Panc1 (cell line): ENCODE measurements at regions not wholly inside any gene's neighbourhood (a gene's known extent, or its start where the extent isn't known, plus 50 kb on each side); places are given as distances from the start of the nearest gene placed in this dataset.

Source experiments
- ATAC-seq: fragments of 200-7000 bp; cut with Tn5 transposase; 2 replicates; pipeline ENCODE4 v1.9.1; 2020; ENCODE audit warnings: mild to moderate bottlenecking, moderate library complexity
- BruUV-seq: library from RNA; stranded (reverse); fragments of 400-500 nt; replicated peaks from 2 replicates; lab custom pipeline; 2021; lab: Mats Ljungman, UMichigan
- CTCF ChIA-PET: fragments of 300-600 bp; sonication (Branson Sonifier 250); formaldehyde crosslinking; loops from one replicate; lab custom pipeline; 2022; ENCODE audit warnings: antibody characterized with exemption; lab: Charles Lee
- POLR2A ChIA-PET: fragments of 300-600 bp; sonication (Branson Sonifier 250); formaldehyde crosslinking; loops from one replicate; lab custom pipeline; 2022; ENCODE audit warnings: antibody characterized with exemption; lab: Charles Lee
- DNase-seq: peaks from one replicate; pipeline ENCODE4 v3.0.0-alpha.2; 2010; ENCODE audit warnings: low read depth, low spot score
- H3K27ac ChIP-seq: 2 replicates; pipeline ENCODE4 v1.5.1; 2011; ENCODE audit warnings: mild to moderate bottlenecking, low read length, inconsistent platforms
- H3K27me3 ChIP-seq: fragments of 200-500 bp; sonication (Bioruptor generic); 2 replicates; pipeline ENCODE4 v1.6.0; 2014; ENCODE audit warnings: low read length, inconsistent platforms; ENCODE audit not compliant: control insufficient read depth, insufficient read depth
- H3K36me3 ChIP-seq: fragments of 200-500 bp; sonication (Bioruptor generic); 2 replicates; pipeline ENCODE4 v1.5.1; 2014; ENCODE audit warnings: inconsistent platforms, mild to moderate bottlenecking, low read length, moderate library complexity; ENCODE audit not compliant: control insufficient read depth, insufficient read depth
- H3K4me1 ChIP-seq: 2 replicates; pipeline ENCODE4 v1.5.1; 2011; ENCODE audit warnings: inconsistent platforms, mild to moderate bottlenecking, low read length, moderate library complexity; ENCODE audit not compliant: control insufficient read depth, insufficient read depth
- H3K4me3 ChIP-seq, 2 experiments: 2 replicates each; pipeline ENCODE4 v1.5.1; 2011 to 2012; ENCODE audit warnings: low read depth in 2 of 2, low read length in 2 of 2, mild to moderate bottlenecking in 2 of 2, inconsistent platforms in 1 of 2, moderate library complexity in 1 of 2
- H3K9me3 ChIP-seq: fragments of 200-500 bp; sonication (Bioruptor generic); 2 replicates; pipeline ENCODE4 v1.5.1; 2014; ENCODE audit warnings: low read depth, mild to moderate bottlenecking, inconsistent platforms, low read length, moderate library complexity; ENCODE audit not compliant: control insufficient read depth, insufficient read depth
- POLR2AphosphoS5 ChIP-seq: IDR thresholded peaks from 2 replicates; pipeline ENCODE4 v1.6.1; 2012; ENCODE audit warnings: mild to moderate bottlenecking, low read depth, low read length, moderate library complexity
- SIN3A ChIP-seq: IDR thresholded peaks from 2 replicates; pipeline ENCODE4 v1.6.1; 2012; ENCODE audit warnings: low read depth, mild to moderate bottlenecking, low read length, moderate library complexity, borderline replicate concordance; ENCODE audit not compliant: insufficient read depth
- TCF7L2 ChIP-seq: IDR thresholded peaks from 2 replicates; pipeline ENCODE4 v1.6.1; 2011; ENCODE audit warnings: mild to moderate bottlenecking, low read depth, low read length, inconsistent platforms
- in situ Hi-C: cut with HindIII; loops from 2 replicates; pipeline ENCODE4 v1.10.0; 2016; ENCODE audit warnings: low sequenced_read_pairs, low pct_unique_long_range_greater_than_20kb
- intact Hi-C: fragments of 100-400 bp; cut with micrococcal nuclease; formaldehyde crosslinking; loops from one replicate; pipeline ENCODE4 v1.10.0; 2022; ENCODE audit not compliant: unreplicated experiment
- TF ChIP-seq, protein P1 (sequence below): fragments of 450-650 bp; IDR thresholded peaks from 2 replicates; pipeline ENCODE4 v1.5.1; 2017; ENCODE audit warnings: mild to moderate bottlenecking
- TF ChIP-seq, protein P2 (sequence below), 2 experiments: IDR thresholded peaks; 2 replicates each; pipeline ENCODE4 v1.6.1; 2011 to 2012; ENCODE audit warnings: low read depth in 2 of 2, control low read depth in 1 of 2, low read length in 1 of 2, mild to moderate bottlenecking in 1 of 2, moderate library complexity in 1 of 2; ENCODE audit not compliant: insufficient read depth in 1 of 2

- no peaks in the 10 kb centered on the region for H3K27me3 ChIP-seq
- no peak for DNase-seq
- no peaks in the 10 kb centered on the region for H3K9me3 ChIP-seq
- intact Hi-C loops: no loop called here
- in situ Hi-C loops: no loop called here
- no TSS peak for BruUV-seq
- ChIA-PET POLR2A (no interaction called here), CTCF (no interaction called here)
- no peak overlapping the region for H3K4me3 ChIP-seq
- TF ChIP-seq TCF7L2 (no peak), SIN3A (no peak), POLR2AphosphoS5 (no peak)
- TF ChIP-seq, protein P1, sequence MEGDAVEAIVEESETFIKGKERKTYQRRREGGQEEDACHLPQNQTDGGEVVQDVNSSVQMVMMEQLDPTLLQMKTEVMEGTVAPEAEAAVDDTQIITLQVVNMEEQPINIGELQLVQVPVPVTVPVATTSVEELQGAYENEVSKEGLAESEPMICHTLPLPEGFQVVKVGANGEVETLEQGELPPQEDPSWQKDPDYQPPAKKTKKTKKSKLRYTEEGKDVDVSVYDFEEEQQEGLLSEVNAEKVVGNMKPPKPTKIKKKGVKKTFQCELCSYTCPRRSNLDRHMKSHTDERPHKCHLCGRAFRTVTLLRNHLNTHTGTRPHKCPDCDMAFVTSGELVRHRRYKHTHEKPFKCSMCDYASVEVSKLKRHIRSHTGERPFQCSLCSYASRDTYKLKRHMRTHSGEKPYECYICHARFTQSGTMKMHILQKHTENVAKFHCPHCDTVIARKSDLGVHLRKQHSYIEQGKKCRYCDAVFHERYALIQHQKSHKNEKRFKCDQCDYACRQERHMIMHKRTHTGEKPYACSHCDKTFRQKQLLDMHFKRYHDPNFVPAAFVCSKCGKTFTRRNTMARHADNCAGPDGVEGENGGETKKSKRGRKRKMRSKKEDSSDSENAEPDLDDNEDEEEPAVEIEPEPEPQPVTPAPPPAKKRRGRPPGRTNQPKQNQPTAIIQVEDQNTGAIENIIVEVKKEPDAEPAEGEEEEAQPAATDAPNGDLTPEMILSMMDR: no peak
- TF ChIP-seq, protein P2, sequence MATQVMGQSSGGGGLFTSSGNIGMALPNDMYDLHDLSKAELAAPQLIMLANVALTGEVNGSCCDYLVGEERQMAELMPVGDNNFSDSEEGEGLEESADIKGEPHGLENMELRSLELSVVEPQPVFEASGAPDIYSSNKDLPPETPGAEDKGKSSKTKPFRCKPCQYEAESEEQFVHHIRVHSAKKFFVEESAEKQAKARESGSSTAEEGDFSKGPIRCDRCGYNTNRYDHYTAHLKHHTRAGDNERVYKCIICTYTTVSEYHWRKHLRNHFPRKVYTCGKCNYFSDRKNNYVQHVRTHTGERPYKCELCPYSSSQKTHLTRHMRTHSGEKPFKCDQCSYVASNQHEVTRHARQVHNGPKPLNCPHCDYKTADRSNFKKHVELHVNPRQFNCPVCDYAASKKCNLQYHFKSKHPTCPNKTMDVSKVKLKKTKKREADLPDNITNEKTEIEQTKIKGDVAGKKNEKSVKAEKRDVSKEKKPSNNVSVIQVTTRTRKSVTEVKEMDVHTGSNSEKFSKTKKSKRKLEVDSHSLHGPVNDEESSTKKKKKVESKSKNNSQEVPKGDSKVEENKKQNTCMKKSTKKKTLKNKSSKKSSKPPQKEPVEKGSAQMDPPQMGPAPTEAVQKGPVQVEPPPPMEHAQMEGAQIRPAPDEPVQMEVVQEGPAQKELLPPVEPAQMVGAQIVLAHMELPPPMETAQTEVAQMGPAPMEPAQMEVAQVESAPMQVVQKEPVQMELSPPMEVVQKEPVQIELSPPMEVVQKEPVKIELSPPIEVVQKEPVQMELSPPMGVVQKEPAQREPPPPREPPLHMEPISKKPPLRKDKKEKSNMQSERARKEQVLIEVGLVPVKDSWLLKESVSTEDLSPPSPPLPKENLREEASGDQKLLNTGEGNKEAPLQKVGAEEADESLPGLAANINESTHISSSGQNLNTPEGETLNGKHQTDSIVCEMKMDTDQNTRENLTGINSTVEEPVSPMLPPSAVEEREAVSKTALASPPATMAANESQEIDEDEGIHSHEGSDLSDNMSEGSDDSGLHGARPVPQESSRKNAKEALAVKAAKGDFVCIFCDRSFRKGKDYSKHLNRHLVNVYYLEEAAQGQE (IDR thresholded peaks at IDR 0.05; ENCODE audit: insufficient read depth in 1 of 2, low read depth in 2 of 2, low read length in 1 of 2): no peak
- no peak overlapping the region for H3K27ac ChIP-seq
- peaks cover 11% of the 10 kb centered on the region for H3K4me1 ChIP-seq
- no peaks in the 10 kb centered on the region for H3K36me3 ChIP-seq
- ATAC-seq: no peak
These were observed 55.2 kb upstream of the MEDAG start for GRCh38 chr13:30850867-30851211.

DNA sequence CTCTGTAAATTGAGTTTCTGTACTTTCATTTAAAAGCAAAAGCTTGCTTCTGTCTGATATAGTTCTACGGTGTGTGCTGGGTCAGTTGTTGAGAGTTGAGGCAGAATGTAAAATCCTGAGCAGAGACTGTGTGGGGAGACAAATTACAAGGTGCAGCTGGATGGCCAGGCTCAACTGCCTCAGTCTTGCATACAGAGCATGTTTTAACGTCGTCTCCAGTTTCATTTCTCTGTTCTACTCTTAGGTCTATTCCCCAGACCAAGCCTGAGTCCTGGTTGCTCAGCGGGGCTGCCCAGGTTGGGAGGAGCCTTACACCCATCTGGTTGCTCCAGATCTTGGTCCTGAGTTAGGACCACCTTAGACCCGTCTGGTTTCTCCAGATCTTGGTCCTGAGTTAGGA, 54.4 kb upstream of the MEDAG start:
- CTCF ChIA-PET: no interaction called here
- TF ChIP-seq POLR2AphosphoS5: no peak
- TF ChIP-seq, protein P1: no peak
- TF ChIP-seq SIN3A: no peak
- no peak for TF ChIP-seq TCF7L2
- TF ChIP-seq, protein P2 (IDR thresholded peaks at IDR 0.05; ENCODE audit: insufficient read depth in 1 of 2, low read depth in 2 of 2, low read length in 1 of 2): no peak
- H3K36me3 ChIP-seq: no peaks in the 10 kb centered on the region
- ATAC-seq (no peak), DNase-seq (no peak)
- POLR2A ChIA-PET: no interaction called here
- H3K4me1 ChIP-seq: peaks cover 6% of the 10 kb centered on the region
- in situ Hi-C loops: no loop called here
- H3K27me3 ChIP-seq: no peaks in the 10 kb centered on the region
- H3K9me3 ChIP-seq: no peaks in the 10 kb centered on the region
- intact Hi-C loops: no loop called here
- no peak overlapping the region for H3K4me3 ChIP-seq
- no TSS peak for BruUV-seq
- H3K27ac ChIP-seq: no peak overlapping the region
